ENCODE measurements at regions not wholly inside any gene's neighbourhood (a gene's known extent, or its start where the extent isn't known, plus 50 kb on each side); places are given as distances from the start of the nearest gene placed in this dataset.

DNA sequence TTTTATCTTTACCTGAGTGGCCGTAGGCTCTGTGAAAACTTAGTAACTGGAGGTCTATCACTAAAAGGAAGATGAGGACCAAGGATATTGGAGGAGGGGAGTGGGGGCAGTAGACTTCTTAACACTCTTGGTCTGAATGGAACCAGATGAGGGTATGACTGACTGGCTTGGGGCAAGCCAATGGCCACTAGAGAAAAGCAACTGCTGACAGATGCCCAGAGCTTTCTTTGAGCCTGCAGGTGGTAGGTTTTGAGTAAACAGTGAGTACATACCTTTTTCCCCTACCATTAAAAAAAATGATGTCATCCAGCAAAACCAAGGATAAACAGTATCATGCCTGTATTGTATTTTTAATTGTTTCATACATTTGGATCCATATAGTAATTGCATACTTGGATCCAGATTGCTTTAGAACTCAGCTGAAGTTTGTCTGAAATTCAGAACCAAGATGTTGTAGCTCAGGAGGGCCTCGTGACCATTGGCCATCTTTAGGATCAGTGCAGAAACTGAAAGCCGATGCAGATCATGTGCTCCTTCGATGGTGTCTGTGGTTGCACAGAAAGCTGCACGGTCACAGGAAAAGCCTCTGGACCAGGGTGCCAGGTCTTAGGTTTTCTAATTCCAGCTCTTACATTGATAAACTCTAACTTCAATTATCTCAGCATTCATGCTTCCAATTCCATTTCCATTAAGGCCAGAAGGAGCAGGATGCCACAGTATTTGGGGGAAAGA lies 131.0 kb downstream of the PDGFRA start:
- DNase-seq (ENCODE audit: low read depth, low spot score), result no peak

DNA sequence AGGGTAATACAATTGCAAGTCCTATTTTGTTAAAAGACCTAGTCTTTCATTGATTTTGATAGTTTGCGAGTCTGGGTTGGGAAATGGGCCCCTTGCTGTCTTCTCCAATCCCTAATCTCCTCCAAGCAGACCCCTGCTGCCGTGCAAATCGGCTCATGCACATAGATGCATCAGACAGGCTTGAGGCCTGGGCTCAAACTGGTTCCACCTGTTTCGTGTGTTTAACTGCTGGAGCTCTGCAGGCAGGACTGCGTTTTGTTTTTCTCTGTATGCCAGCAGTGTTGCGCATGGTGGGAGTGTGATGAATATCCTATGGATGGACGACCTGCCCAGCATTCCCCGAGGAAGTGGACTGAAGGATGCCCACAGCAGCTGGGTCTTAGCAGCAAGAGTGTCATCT lies 133.9 kb downstream of the PDGFRA start:
- DNase-seq (ENCODE audit: low read depth, low spot score), result no peak

DNA sequence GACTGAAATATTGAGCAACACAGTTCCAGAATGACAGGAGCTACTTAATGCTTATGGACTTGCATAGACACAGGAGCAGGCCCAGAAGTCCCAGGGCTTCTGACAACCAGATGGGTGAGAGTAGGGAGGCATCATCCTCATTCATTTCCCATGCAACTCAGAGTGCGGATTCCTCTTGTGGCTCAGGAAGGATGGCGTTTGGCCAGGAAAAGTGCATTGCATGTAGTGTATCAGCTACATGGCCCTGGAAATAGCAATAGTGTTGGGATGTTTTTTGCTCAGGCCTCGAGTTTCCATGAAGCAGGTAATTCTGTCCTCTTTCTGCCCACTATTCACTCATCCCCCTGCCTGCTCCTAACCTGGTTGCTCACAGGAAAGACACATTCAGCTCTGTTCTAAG lies 136.6 kb downstream of the PDGFRA start:
- no peak for DNase-seq (ENCODE audit: low read depth, low spot score)

DNA sequence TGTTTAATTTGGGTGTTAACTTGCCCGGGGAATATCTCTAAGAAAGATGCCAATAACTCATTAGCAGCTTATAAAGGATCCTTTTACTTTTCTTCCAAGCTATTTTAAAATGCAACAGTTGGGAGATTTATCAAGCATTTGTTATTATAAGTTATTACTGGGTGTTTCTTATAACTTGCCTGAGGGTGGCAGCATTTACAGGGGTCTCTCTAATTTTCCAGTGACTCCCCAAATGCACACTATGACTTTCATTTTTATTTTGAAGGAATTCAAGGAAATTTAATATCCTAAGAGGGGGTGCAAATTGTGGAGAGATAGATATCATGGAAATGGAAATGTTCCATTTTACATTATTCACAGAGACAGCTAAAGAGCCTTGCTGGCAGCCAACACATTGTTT lies 138.0 kb downstream of the PDGFRA start:
- DNase-seq (ENCODE audit: low read depth, low spot score), result no peak

DNA sequence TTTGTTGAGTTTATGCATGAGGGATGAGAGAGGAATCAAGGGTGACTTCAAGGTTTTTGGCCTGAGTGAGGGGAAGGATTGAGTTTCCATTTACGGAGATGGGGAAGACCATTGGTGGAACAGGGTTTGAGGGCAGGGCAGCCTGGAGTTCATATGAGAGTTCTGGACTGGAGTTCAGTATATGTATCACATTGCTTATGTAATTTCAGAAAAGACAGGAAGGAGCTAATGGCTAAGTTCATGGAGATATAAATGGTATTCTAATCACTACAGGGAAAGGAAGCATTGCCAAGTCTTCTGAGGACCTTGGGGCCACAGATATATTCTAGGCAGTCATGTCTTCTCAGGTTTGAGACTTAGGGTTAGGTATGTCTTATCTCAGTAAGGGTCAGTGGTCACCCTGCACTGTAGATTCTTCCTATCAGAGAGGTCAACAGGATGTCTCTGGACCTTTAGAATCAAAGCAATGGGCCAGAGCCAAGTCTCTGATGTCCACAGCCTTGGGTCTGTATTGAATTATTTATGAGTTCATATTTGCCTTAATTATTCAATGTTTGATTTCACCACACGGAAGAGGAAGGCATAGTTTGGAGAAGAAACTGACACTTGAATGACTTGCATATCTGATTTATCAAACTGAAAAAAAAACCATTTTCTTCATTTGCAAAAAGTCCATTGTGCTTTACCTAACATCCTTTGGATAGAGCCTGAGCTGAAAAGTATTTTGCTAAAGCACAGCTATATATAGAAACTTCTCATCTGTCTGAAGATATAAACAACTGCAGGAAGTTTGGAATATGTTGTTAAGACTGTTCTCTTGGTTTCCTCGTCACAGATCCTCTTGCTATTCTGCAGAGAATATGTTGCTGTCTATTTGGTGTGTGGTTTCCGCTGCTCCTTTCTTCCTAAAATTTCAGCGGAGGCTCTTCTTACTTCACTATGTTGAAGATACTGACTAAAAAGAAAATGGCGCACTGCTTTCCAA lies 139.5 kb downstream of the PDGFRA start:
- DNase-seq (ENCODE audit: low read depth, low spot score), result no peak

DNA sequence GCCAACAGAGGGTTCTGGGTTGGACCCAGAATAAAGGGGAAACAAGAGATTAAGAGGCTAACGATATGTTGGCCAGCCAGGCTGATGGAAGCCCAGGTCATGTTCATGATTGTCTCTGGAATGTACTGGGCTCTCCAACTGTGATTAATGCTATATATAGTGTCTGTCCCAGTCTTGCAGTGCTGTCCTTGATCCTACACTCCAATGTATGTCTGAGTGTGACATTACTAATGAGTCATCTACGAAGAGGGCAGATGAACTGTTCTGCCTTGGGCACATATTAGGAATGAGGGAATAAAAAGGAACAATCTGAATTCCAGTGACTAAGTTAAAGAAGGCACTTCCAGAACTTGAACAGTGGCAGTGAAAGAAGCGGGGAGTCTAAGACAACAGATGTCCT lies 142.1 kb downstream of the PDGFRA start:
- DNase-seq (ENCODE audit: low read depth, low spot score), result no peak

DNA sequence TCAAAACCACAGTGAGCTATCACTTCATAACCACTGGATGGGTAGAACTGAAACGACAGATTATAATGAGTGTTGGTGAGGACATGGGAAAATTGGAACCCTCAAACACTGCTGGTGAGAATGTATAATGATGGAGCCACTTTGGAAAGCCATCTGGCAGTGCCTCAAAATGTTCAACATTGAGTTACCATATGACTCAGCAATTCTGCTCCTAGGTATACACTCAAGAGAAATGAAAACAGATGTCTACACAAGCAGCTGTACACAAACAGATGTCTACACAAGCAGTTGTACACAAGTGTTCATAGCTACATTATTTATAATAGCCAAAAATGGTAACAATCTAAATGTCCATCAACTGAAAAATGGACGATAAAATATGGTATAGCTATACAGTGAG lies 143.9 kb downstream of the PDGFRA start:
- DNase-seq (ENCODE audit: low read depth, low spot score), result no peak

DNA sequence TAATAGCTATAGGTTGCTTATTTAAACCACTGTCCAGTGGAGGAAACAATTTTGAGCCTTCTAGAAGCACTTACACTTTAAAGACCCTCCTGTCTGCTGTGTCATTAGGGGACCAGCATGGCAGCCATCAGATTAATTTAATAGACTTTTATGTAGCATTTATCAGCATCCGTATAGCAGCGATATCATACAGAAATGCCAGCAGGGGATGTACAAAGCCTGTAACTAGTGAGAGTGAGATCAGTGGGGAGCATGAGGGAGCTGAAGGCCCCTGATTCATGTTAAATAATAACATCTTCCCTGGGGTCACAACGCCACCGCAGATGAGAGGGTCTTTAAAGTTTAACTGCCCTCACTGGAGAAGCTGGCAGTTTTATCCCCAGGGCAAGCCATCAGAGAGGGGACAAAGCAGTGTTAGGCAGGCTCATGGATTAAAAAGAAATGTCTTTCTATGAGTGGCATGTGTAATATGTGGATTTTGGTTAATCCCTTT lies 144.7 kb downstream of the PDGFRA start:
- no peak for DNase-seq (ENCODE audit: low read depth, low spot score)

DNA sequence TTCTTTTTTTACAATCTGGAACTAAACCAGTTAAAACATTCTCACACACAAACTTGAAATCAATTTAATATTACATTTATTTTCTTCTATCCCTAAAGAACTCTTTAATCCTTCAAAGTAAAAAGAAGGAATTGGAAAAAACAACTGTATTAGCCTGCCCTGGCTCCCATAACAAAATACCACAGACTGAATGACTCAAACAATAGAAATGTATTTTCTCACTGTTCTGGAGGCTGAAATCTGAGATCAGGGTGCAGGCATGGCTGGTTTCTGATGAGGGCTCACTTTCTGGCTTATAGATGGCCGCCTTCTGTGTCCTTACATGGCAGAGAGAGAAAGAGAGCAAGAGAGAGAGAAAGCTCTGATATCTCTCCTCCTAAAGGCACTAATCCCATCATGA lies 149.4 kb downstream of the PDGFRA start:
- DNase-seq (ENCODE audit: low read depth, low spot score), result no peak

DNA sequence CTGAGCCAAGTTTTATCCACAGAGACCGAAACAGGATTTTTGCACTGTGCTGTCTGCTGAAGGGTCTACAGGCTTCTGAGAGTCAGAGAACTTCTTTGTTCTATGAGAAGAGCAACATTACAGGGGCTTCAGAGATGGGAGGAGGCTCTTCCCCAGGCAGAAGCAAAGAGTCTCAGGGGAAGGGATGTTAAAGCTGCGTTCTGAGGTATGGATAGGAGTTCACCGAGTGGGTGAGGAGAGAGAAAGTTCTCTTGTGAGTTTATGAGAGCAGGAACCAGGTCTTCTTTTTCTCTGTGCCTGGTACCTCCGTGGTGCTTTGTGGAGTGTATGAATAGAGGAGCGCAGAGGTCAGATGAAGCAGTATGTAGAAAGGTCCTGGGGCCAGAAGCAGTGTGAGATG lies 155.1 kb downstream of the PDGFRA start:
- DNase-seq (ENCODE audit: low read depth, low spot score), result no peak

DNA sequence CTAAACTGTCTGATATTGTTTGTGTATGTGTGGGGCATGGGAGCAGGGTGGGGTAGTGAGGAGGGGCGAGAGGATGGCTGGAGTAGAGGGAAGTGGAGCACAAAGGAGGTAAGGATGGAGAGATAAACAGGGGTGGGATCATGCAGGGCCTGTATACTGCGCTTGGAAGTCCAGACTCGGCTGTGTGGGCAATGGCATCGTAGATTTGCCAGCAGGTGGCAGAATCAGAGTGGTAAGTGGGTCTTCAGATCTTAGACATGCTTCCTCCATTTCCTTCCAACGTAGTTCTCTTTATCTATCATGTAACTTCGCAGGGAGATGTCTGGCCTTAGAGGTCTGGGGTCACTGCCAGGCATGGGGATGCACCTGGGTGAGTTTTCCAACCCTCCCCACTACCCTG lies 155.5 kb downstream of the PDGFRA start:
- no peak for DNase-seq (ENCODE audit: low read depth, low spot score)

DNA sequence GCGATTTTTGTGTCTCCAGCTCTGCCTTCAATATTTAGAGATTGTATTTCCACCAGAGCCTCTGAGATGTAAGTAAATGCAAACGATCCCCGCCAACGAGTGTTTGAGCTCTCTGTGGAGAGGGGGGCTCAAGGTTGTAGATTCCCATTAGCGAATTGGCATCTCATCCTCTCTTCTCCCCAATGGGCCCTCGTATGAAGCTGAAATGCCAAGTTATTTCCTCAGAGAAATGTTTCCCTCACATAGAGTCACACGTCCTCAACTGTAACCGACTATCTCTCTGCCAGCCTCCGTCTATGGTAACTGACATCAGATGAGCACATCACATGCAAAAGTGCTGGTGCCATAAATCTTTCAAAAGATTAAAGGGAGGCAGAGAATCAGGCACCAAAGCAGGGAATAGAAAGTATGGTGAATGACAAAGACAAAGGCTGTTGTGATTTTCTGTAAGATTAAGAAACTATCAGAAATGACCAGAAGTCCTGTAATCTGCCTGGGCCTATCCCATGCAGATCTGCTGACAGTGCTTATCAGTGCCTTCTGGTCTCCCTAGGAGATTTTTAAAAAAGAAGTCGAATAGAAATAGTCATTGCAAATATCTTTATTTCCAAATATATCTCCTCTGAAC lies 157.1 kb downstream of the PDGFRA start:
- DNase-seq (ENCODE audit: low read depth, low spot score), result no peak

DNA sequence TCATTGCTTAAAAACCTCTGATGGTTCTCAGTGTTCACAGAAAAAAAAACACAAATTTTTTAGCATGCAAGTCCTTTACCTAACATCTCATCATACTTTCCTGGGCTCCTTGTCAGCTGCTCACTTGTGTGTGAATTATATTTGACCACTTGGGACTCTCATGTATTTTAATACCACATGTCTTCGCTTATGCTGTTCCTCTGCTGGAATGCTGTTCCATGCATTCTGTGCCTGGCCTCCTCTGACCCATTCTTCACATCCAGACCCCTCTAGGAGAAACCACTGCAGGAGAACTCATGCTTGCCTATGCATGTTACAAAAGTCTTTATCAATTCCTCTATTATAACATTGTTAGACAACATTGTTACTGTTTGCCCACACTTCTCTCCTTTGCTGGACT lies 157.6 kb downstream of the PDGFRA start:
- no peak for DNase-seq (ENCODE audit: low read depth, low spot score)

DNA sequence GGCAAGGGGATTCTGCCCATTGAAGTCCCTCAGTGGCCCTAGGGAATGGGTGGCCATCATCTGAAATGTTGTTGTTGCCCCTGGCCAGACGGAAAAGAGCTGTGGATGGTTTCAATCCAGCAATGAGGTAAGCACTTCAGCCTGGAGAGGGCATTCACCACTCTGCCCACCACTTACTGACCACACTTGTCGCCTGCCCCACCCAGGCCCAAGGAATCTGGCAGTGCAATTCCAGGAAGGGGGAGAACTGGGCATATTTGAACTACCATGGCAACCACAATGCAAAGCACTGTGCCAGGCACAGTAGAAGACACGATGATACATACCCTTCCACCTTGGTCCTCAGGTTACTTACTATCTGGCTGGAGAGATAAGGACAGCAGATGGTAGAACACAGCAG lies 161.6 kb downstream of the PDGFRA start:
- DNase-seq (ENCODE audit: low read depth, low spot score), result no peak

DNA sequence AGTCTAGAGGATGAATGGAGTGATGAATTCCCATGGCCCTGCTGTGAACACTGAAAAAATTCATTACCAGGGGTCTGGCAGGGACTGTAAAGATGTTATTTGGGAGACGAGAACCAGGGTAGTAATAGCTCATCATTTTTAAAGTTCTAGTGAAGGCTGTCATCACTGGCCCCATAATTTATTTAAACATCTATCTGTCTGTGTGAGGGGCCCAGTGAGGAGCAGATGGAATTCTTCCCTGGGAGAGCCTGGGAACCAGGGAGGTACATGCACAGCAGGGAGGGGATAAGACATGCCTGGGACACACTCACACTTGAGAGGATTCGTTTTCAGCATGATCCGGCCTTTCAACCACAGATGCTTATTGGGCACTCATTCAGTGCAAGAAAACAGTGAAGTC lies 162.0 kb downstream of the PDGFRA start:
- no peak for DNase-seq (ENCODE audit: low read depth, low spot score)

DNA sequence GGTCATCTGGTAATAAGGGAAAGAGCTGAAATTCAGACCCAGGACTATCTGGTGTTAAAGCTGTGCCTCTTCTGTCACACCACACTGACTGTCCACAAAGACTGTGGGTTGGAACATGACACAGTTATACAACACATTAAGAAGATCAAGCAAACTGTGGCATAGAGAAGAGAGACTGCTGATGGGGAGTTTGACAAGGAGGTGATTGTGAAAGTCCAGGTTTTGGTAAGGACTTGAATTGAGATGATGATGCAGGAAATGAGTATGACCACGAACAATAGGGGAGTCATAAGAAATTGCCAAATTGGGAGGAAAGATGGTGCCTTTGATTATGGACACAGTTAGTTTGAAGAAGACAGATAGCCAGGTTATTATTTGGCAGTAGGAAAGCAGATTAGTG lies 163.4 kb downstream of the PDGFRA start:
- DNase-seq (ENCODE audit: low read depth, low spot score), result no peak

DNA sequence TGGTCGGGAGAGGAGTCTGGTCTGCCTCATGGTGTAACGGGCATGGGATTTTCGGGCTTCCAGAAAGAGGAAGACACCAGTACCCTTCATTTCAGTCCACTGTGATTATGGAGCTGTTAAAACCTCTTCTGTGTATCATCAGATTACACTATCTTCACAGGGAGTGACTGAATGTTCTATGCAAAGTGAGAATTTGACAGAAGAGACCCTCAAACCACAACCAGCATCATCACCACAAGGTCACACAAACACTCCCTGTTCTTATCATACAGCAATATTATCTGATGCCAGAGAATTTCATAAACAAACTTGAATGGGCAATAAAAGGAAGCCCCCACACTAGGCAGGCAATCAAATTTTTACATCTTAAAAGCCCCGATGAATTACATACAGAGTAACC lies 164.2 kb downstream of the PDGFRA start:
- DNase-seq (ENCODE audit: low read depth, low spot score), result no peak

DNA sequence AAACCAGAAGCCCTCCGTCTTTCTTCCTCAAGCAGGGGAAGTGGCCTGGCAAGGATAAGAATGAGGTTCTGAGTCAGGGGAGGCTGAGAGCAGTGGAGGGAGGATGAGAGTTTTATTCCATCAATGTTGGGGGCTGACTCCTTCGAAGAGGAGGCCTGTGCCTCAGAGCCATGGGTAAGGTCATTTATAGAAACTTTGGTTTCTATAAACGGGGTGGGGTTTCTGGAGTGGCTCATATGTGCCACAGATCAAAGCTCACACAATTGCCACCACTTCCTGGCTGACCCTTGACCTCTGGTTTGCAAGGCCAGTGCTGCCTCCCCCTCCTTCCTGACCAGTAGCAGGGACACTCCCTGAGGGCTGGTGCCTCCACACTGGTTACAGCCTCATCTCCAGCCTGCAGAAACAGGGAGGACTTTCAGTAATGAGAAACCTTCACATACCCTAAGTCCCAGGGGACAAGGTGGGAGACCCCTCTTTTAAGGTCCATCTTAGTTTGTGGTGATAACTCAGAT lies 166.0 kb downstream of the PDGFRA start:
- DNase-seq (ENCODE audit: low read depth, low spot score), result no peak

DNA sequence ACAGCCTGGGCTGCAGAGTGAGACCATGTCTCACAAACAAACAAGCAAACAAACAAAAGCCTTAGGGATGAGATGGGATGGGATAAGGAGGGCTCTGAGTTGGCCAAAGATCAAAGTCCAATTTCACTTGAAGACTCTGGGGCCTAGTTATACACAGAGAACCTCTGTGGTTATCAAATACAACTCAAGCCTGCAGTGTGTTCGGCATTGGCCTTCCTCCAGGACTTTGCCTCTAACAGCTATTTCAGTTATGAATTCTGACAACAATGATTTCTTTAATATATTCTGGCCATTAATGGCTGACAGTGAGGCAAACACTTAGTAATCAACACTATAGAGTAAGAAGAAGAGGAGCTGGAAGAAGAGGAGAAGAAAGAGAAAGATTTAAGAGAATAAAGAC lies 171.1 kb downstream of the PDGFRA start:
- DNase-seq (ENCODE audit: low read depth, low spot score), result no peak

DNA sequence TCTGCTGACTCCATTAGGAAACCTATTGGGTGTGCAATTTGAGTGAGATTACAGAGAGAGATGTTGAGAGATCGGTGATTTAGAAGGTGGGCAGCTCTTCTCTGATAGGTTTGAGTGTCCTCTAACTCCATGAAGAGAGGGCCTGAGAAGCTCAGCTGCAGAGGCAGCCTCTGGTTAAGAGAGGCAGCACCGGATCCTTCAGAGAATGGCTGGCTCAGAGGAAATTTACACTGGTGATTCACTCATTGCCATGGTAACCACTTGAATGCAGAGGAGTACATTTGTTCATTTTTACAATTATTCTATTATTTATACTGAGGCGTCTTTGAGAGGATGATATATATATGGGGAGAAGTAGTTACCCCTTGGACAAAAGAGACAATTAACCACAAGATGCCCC lies 171.7 kb downstream of the PDGFRA start:
- DNase-seq (ENCODE audit: low read depth, low spot score), result no peak

DNA sequence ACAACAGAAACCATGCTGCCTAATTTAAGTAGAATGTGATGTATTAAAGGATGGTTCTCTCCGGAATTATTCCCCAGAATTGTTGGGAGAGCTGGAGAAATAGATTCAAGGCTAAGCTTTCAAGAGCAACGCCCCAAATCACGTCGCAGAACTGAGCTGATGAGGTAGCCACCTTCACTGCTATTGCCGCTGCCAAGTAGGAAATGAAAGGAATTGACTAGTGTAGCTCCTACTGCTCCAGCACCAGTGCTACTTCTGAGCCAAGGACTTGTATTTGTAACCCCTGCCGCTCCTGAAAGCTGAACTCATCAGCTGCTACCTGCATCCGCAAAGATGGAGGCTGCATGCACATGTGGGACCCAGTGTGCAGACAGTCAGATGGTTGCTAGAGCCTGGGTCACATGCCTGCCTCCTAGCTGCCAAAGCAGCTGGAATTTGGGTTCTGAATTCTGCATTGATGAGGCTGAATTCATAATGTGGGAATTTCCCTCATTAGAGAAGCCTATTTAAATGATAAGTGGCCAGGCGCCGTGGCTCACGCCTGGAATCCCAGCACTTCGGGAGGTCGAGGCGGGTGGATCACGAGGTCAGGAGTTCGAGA lies 173.9 kb downstream of the PDGFRA start:
- no peak for DNase-seq (ENCODE audit: low read depth, low spot score)

Data from brain pericyte (primary cell).